Brain microvascular endothelial cell (primary cell): ENCODE measurements at regions not wholly inside any gene's neighbourhood (a gene's known extent, or its start where the extent isn't known, plus 50 kb on each side); places are given as distances from the start of the nearest gene placed in this dataset.

Source experiments
- DNase-seq: peaks from one replicate; pipeline ENCODE4 v3.0.0-alpha.2; 2020
- H3K27ac ChIP-seq: fragments of 250-450 bp; sonication (Bioruptor Pico); 2 replicates; pipeline ENCODE4 v1.5.1; 2020; ENCODE audit warnings: mild to moderate bottlenecking, moderate library complexity
- H3K27me3 ChIP-seq: fragments of 250-450 bp; sonication (Bioruptor Pico); replicated peaks from 2 replicates; pipeline ENCODE4 v1.5.1; 2020; ENCODE audit warnings: mild to moderate bottlenecking
- H3K36me3 ChIP-seq: fragments of 250-450 bp; sonication (Bioruptor Pico); replicated peaks from 2 replicates; pipeline ENCODE4 v1.5.1; 2020; ENCODE audit warnings: mild to moderate bottlenecking
- H3K4me3 ChIP-seq: 2 replicates; pipeline ENCODE4 v1.5.1; 2011; ENCODE audit warnings: low read depth, mild to moderate bottlenecking, control low read depth, low read length, moderate library complexity
- in situ Hi-C: cut with HindIII; loops from 2 replicates; pipeline ENCODE4 v1.10.0; 2017; ENCODE audit warnings: low sequenced_read_pairs, low pct_ligation_motif_present
- TF ChIP-seq, protein P1 (sequence below): IDR thresholded peaks from 2 replicates; pipeline ENCODE4 v1.5.1; 2011; ENCODE audit warnings: low read depth, mild to moderate bottlenecking, moderate library complexity, low read length, control low read depth, inconsistent platforms; ENCODE audit errors: missing control alignments

DNA sequence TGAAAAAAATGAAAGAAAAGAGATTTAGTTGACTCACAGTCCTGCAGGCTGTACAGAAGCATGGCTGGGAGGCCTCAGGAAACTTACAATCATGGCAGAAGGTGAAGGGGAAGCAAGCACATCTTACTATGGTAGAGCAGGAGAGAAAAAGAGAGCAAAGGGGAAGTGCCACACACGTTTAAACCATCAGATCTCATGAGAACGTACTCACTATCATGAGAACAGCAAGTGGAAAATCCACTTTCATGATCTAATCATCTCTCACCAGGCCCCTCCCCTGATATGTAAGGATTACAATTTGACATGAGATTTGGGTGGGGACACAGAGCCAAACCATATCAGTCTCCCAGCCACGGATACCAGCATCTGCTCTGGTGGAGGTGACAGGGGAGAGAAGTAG, 50.8 kb upstream of the CPOX start:
- TF ChIP-seq, protein P1, sequence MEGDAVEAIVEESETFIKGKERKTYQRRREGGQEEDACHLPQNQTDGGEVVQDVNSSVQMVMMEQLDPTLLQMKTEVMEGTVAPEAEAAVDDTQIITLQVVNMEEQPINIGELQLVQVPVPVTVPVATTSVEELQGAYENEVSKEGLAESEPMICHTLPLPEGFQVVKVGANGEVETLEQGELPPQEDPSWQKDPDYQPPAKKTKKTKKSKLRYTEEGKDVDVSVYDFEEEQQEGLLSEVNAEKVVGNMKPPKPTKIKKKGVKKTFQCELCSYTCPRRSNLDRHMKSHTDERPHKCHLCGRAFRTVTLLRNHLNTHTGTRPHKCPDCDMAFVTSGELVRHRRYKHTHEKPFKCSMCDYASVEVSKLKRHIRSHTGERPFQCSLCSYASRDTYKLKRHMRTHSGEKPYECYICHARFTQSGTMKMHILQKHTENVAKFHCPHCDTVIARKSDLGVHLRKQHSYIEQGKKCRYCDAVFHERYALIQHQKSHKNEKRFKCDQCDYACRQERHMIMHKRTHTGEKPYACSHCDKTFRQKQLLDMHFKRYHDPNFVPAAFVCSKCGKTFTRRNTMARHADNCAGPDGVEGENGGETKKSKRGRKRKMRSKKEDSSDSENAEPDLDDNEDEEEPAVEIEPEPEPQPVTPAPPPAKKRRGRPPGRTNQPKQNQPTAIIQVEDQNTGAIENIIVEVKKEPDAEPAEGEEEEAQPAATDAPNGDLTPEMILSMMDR = no peak
- Histone ChIP-seq H3K27me3 (no peaks in the 10 kb centered on the region), H3K4me3 (no peak overlapping the region), H3K27ac (no peak overlapping the region), H3K36me3 (no peaks in the 10 kb centered on the region)
- in situ Hi-C loops = no loop called here
- no peak for DNase-seq

DNA sequence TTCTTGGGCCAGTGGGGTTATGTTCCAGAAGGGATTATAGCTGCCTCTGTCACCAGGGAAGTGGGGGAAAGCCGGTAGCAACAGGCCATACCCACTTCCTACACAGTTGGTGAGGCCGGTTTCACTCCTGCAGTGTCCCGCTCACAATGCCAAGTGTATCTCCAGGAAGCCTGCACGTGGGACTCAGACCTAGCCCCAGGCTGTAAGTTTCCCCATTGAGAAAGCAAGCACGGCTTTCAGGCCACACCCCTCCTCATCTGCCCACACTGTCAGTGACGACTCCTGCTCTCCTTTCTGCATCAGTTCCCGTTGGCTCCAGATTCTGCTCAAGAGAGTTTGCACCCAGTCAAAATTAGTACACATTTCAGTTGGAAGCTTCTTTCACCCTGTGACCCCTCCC, 51.6 kb upstream of the CPOX start:
- in situ Hi-C loops = no loop called here
- TF ChIP-seq, protein P1 = no peak
- H3K4me3 ChIP-seq = no peak overlapping the region
- no peak overlapping the region for H3K27ac ChIP-seq
- DNase-seq = no peak
- H3K36me3 ChIP-seq = no peaks in the 10 kb centered on the region
- no peaks in the 10 kb centered on the region for H3K27me3 ChIP-seq

DNA sequence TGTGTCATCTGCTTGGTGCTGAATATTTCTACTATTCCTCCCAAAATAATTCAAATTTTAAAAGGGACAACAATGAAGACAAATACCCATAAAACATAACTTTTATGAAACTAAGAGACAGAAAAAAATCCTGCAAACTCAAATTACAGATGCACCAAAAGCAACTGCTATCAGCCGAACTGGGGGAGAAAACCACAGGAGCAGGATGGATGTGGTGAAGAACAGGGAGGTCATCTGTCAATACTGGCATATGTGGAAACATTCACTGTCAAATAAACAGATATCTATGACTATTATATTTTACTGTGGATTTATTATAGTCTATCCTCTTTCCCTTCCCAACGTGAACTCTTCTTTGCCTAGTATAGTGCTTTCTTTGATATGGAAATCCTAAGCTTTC, 53.3 kb upstream of the CPOX start:
- no peak for DNase-seq

DNA sequence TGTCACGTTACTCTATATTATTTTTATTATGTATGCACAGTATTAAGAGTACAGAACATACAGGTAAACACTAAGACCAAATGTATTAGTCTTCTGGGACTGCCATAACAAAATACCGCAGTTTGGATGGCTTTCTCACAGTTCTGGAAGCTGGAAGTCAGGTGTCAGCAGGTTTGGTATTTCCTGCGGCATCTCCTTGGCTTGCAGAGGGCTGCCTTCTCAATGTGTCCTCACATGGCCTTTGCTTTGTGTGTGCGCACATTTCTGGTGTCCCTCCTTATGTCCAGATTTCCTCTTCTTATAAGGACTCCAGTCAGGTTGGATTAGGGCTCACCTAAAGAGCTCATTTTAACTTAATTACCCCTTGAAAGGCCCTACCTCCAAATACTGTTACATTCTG, 53.8 kb upstream of the CPOX start:
- Histone ChIP-seq H3K27ac (no peak overlapping the region), H3K4me3 (no peak overlapping the region), H3K27me3 (no peaks in the 10 kb centered on the region), H3K36me3 (no peaks in the 10 kb centered on the region)
- TF ChIP-seq, protein P1 = no peak
- in situ Hi-C loops = no loop called here
- no peak for DNase-seq

More for the DNA sequence above, 53.3 kb upstream of the CPOX start:
- in situ Hi-C loops = no loop called here
- no peak overlapping the region for H3K27ac ChIP-seq
- H3K4me3 ChIP-seq = no peak overlapping the region
- H3K36me3 ChIP-seq = no peaks in the 10 kb centered on the region
- no peaks in the 10 kb centered on the region for H3K27me3 ChIP-seq
- TF ChIP-seq, protein P1 = no peak

DNA sequence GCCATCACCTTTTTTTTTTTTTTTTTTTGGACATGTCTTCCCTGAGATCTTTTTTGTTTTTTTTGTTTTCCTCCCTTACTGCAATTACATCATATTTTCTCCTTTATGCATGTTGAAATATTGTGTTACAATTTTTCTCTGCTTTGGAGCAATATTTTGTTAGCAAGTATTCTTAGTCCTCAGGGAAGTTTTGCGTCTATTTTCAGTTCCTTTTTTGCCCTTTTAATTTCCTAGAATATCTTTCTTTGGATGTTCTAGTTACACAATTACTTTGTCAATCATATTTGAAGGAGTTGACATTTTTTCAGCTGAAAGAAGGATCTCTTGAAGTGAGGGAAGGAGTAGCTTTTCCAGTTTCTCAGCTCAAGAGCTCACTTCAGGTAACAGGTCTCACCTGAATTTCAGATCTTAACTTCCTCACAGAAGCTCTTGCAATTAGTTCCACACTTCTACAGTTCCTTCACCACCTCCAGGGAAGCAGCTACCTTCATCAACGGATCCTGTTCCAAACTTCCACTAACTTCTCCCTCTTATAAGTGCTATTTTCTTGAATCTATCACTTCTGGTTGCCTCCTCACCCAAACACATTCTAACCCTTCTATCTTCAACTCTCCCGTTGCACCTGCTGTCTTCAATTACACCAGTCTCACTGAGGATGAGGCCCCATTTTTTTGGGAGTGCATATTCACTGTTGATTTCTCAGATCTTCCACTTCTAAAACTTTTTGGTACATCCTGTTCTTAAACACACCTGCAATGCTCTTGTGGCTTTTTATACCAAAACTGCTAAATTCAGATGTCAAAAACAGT, 57.8 kb upstream of the CPOX start:
- no peak overlapping the region for H3K27ac ChIP-seq
- no peaks in the 10 kb centered on the region for H3K27me3 ChIP-seq
- in situ Hi-C loops = no loop called here
- no peak for DNase-seq
- no peak overlapping the region for H3K4me3 ChIP-seq
- TF ChIP-seq, protein P1 = no peak
- H3K36me3 ChIP-seq = no peaks in the 10 kb centered on the region

DNA sequence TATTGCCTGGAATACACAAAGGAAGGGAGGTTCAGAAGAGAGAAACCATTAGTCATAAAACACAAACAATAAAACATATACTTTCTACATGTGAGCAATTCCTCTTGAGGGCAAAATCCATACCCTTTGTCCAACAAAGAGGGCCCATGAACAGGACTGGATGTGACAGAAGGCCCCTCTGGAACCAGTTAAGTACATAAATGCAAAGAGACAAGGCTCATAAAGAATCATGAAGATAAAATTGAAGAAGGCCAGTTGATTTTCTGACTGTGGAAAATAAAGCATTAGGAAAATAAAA, 58.3 kb upstream of the CPOX start:
- no peaks in the 10 kb centered on the region for H3K27me3 ChIP-seq
- in situ Hi-C loops = no loop called here
- no peaks in the 10 kb centered on the region for H3K36me3 ChIP-seq
- TF ChIP-seq, protein P1 = no peak
- no peak overlapping the region for H3K4me3 ChIP-seq
- no peak overlapping the region for H3K27ac ChIP-seq
- DNase-seq = no peak
